Activated CD4-positive, alpha-beta T cell treated with anti-CD3 and anti-CD28 coated beads, Interleukin-10, Interleukin-2, amounts not matched to agents 100 ng/mL and 50 ng/mL, durations not matched to agents 16 hours and 8 hours (primary cell): ENCODE measurements at regions not wholly inside any gene's neighbourhood (a gene's known extent, or its start where the extent isn't known, plus 50 kb on each side); places are given as distances from the start of the nearest gene placed in this dataset.

Source experiments
- DNase-seq: peaks from one replicate; pipeline ENCODE4 v3.0.0-alpha.2; 2020

- no peak for DNase-seq
Measured at GRCh38 chr13:105660561-105660960, 874.9 kb downstream of the EFNB2 start.

- no peak for DNase-seq
Measured at GRCh38 chr13:105658431-105658830, 877.0 kb downstream of the EFNB2 start.

GRCh38 chr13:105655046-105655445, 880.4 kb downstream of the EFNB2 start:
- no peak for DNase-seq

- DNase-seq: no peak
Measured at GRCh38 chr13:105643966-105644365, 891.5 kb downstream of the EFNB2 start.

GRCh38 chr13:105642511-105642958, 892.9 kb downstream of the EFNB2 start:
- DNase-seq: no peak

- no peak for DNase-seq
Measured at GRCh38 chr13:105641121-105641520, 894.3 kb downstream of the EFNB2 start.

- no peak for DNase-seq
Measured at GRCh38 chr13:105638426-105638825, 897.0 kb downstream of the EFNB2 start.

GRCh38 chr13:105634059-105634458, 901.4 kb downstream of the EFNB2 start:
- DNase-seq: no peak

GRCh38 chr13:105630431-105630830, 905.0 kb downstream of the EFNB2 start:
- no peak for DNase-seq

- DNase-seq: no peak
Measured at GRCh38 chr13:105627270-105627669, 908.2 kb downstream of the EFNB2 start.

- DNase-seq: no peak
Measured at GRCh38 chr13:105625691-105626090, 909.8 kb downstream of the EFNB2 start.

- DNase-seq: no peak
Measured at GRCh38 chr13:105616333-105617075, 919.0 kb downstream of the EFNB2 start.

GRCh38 chr13:105612541-105612940, 922.9 kb downstream of the EFNB2 start:
- DNase-seq: no peak

GRCh38 chr13:105611424-105611823, 924.0 kb downstream of the EFNB2 start:
- DNase-seq: no peak

GRCh38 chr13:105608104-105608503, 927.4 kb downstream of the EFNB2 start:
- no peak for DNase-seq

- no peak for DNase-seq
Measured at GRCh38 chr13:105607426-105607825, 928.0 kb downstream of the EFNB2 start.

GRCh38 chr13:105607016-105607415, 928.4 kb downstream of the EFNB2 start:
- DNase-seq: no peak

- no peak for DNase-seq
Measured at GRCh38 chr13:105602956-105603670, 932.3 kb downstream of the EFNB2 start.

GRCh38 chr13:105599477-105600037, 935.9 kb downstream of the EFNB2 start:
- no peak for DNase-seq

- no peak for DNase-seq
Measured at GRCh38 chr13:105598529-105598928, 936.9 kb downstream of the EFNB2 start.

GRCh38 chr13:105597573-105597972, 937.9 kb downstream of the EFNB2 start:
- DNase-seq: no peak

- DNase-seq: no peak
Measured at GRCh38 chr13:105595471-105595870, 940.0 kb downstream of the EFNB2 start.

- no peak for DNase-seq
Measured at GRCh38 chr13:105591277-105591676, 944.2 kb downstream of the EFNB2 start.

GRCh38 chr13:105587786-105588185, 947.7 kb downstream of the EFNB2 start:
- no peak for DNase-seq
